ENCODE measurements at regions not wholly inside any gene's neighbourhood (a gene's known extent, or its start where the extent isn't known, plus 50 kb on each side); places are given as distances from the start of the nearest gene placed in this dataset.

- TF ChIP-seq CTCF (IDR thresholded peaks at IDR 0.05; ENCODE audit: low read depth, low read length) (no peak), POLR2A (IDR thresholded peaks at IDR 0.05; ENCODE audit: extremely low read depth, insufficient read length) (no peak)
These were observed 68.8 kb upstream of the USP47 start for GRCh38 chr11:11772865-11773515.
